NCI-H82 (cell line): ENCODE measurements at regions not wholly inside any gene's neighbourhood (a gene's known extent, or its start where the extent isn't known, plus 50 kb on each side); places are given as distances from the start of the nearest gene placed in this dataset.

Experiments
- DNase-seq: peaks from one replicate; lab custom pipeline; 2025; lab: John Stamatoyannopoulos, UW

DNA sequence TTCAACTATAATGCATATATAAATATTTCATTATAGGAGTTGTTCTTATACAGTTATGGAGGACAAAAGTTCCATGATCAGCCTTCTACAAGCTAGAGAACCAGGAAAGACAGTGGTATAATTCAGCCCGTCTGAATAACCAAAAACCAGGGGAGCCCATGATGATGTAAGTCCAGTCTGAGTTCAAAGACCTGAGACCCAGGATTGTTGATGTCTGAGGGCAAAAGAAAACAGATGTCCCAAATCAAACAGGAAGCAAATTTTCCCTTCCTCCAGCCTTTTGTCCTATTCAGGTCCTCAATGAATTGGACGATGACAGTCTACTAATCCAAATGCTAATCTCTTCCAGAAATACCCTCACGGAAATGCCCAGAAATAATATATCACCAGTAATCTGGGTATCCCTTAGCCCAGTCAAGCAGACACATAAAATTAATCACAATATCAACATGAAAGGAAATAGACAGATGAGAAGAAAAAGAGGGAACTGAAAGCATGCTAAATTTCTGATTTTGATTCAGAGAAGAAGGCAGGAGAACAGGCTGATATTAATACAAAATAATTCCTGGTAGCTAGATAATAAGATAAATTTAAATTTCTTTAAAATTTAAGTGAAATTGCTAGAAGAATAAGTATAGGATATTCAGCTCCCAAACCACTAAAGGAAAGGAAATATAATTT lies 255.6 kb upstream of the CTAGE1 start:
- no peak for DNase-seq

DNA sequence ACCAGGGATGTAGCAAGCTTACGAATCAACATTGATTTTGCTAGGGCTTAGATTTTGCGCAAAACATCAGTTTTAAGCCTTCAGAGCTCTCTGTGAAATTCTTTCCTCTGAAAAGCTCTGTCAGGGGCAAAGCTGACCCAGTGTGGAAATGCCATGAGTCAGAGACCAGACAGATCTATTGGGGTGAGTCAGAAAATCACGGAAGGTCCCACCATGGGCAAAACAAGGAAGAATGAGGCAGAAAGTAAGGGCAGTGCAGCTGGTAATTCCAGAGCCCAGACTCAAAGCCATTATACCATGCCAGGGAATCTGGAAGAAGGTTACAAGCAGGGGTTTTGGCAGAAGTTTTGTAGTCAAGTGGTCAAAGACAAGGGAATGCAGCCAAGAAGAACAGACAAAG lies 256.6 kb upstream of the CTAGE1 start:
- DNase-seq: no peak

DNA sequence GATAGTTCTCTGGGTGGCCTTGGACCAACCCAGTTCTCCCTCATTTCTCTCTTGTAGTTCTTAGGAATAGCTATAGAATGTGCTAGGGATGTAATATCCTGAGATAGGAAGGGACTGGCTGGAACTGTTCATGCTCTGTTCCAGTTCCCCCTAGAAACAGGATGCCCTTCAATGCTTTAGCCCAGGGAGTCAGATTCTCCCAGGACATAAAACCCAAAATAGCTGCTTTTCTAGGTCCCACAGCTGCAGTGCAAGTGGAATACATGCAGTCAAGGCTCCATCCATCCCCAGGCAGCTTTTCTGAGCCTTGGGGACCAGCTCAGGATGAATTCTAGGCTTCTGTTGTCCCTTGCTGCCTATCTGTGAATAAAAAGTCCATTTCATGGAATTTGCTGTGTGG lies 257.3 kb upstream of the CTAGE1 start:
- DNase-seq: no peak

DNA sequence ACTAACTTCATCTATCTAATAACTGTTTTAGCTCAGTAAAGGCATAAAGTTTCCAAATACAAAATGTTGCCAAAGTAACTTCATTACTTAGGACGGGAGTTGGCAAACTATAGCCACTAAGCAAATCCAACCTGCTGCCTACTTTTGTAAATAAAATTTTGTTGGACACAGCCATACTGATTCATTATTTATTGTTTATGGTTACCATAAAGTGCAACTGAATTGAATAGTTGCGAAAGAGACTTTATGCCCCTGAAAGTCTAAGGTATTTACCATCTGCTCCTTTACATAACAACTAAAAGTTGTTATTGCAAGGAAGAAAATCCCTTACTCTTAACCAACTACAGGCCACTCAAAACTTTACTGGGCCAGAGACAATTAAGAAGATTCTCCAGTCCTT lies 256.7 kb upstream of the RBBP8 start:
- no peak for DNase-seq

DNA sequence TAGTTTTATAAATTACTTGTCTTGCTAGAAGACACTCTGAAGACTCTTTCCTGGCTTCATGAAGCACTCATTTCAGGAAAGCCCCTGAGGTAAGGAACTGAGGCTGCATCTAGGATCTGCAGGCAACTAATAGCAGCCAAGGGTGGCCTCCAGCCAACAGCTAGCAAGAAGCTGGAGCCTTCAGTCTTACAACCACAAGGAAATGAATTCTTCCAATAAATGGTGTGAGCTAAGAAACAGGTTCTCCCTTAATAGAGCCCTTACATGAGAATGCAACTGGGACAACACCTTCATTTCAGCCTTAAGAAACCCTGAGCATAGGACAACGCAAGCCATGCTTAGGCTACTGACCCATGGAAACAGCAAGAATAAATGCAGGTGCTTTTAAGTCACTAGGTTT lies 254.6 kb upstream of the RBBP8 start:
- DNase-seq: no peak

DNA sequence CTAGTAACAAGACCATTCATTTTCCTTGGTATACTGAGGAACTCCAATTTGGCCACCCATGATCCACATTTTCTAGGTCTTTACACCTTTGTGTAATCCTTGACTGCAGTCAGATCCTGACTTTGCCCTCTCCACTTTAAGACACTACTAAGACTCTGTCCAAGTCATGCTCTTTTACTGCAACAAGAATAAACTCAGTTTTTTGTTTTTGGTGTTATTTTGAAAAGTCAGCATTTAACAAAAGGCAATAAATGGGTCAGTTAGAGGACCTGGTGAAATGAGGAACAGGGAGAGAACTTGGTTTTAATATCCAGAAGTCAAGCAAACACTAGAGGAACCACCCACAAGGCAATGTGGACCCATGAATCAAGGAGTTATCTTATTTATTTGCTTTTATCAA lies 252.2 kb upstream of the RBBP8 start:
- no peak for DNase-seq

DNA sequence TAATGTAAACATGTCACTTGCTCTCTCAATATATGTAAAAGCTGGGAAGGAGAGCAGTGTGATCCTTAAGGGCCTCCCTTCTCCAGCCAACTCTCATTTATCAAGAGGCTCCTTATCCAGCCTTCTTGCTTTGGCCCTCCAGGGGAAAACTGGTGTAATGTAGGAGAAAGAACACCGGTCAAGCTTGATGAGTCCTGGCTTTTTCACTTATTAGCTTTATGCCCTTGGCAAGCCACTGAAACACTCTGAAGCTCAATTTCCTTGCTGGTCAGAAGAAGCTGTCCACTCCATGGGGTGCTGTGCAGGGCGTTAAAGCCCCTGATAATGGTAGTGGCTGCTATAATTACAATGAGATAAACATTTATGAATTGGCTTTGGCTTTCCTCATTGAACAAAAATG lies 251.2 kb upstream of the RBBP8 start:
- DNase-seq: no peak

DNA sequence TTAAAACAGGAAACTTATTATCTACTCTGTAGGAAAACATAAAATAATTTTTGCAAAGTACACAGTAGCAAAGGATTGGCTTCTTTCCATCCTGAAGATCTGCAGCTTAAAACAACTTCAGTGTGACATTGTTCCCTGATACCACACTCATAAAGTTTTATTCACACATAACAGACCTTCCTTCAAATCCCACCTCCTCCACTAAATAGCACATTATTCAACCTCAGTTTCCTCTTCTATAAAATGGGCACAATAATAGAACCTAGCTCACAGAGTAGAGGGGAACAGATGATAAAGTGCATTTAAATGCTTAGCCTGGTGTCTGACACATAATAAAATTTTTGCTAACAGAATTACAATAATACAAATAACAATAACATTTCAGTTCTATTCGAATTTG lies 250.4 kb upstream of the RBBP8 start:
- no peak for DNase-seq

DNA sequence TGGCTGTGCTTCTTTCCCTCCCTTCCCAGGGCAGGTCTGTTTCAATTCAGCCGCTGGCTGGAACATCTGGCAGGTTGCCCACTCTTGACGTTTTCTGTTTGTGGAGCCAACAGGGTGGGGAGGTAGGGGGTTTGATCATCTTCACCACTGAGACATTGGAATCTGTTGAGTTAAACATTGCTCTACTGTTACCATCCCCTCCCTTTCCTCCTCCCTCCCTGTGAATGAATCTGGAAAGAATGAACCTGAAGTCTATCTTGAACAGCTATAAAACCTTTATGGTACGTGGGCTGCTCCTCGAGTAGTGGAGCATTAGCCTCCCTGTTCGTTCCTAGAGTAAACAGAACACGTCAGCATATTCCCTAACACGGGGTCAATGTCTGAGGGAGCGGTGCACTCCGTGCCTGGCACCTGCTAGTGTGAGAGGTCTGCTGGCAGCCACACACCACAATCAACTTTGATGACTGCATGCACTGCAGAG lies 249.9 kb upstream of the RBBP8 start:
- no peak for DNase-seq

DNA sequence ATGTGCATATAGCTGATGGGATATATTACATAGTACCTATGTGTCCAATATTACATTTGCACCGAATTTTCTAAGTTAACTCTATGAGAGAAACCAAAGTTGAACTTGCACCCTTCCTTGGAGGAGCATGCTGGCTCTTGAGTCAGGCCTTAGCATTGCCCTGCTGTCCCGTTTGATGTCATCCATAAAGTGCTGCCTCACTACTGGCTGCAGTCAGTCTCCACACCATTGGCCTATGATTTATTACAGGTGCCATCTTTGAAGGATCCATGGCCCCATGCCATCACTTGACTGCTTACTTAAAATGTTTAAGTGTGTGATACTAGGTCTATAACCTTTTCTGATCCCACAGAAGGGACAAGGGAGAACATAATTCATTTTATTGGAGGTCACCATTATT lies 249.3 kb upstream of the RBBP8 start:
- DNase-seq: no peak

DNA sequence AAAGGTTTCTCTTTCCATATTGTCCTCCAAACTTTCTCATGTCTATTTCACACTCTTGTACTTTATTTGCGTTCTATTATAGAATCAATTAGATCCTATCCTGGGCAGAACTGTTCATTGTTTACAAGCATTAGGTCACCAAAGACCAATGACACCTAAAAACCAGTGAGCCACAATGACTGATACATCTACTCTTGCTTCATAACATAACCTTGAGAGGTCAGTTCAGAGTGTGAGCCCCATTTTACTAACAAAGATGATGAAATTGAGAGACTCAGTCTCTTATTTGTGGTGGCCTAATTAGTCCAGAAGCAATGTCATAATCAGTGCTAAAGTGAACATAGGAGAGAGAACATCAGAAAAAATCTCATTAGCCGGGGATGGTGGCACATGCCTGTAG lies 248.9 kb upstream of the RBBP8 start:
- DNase-seq: no peak

DNA sequence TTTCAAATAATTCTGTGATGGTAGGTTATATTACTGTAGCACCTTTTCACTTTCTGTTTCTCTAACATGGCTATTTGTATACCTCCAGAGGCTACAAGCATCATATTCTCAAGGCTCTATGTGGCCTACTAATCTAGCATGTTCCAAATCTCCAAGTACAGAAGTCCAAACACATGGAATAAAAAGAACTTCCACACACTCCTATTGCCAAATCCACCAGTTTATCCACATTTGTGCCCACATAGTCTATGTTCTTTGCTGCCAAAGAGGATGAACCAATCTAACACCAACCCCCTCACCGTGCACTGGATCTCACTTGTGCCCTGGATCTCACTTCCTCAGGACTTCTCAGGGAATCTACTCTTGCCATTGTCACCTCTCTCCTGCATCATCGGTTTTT lies 247.3 kb upstream of the RBBP8 start:
- DNase-seq: no peak

DNA sequence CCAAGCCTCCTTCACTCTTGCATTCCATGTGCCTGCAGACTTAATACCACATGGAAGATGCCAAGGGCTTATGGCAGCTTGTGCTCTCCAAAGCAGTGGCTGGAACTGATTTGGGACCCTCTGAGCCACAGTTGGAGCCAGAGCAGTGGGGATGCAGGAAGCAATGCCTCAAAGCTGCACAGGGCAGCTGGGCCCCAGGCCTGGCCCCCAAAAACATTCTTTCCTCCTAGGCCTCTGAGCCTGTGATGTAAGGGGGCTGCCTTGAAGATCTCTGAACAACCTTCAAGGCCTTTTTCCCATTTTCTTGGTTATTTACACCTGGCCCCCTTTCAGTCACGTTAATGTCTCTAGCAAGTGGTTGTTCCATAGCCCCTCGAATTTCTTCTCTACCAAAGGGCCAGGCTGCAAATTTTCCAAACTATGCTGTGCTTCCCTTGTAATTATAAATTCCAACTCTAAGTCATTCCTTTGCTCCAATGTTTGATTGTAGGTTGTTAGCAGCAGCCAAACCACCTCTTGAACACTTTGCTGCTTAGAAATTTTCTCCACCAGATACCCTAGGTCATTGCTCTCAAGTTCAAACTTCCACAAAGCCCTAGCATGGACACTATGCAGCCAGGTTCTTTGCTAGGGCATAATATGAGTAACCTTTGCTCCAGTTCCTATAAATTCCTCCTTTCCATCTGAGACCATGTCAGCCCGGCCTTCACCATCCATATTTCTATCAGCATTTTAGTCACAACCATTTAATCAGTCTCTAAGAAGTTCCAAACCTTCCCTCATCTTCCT lies 245.0 kb upstream of the RBBP8 start:
- no peak for DNase-seq

DNA sequence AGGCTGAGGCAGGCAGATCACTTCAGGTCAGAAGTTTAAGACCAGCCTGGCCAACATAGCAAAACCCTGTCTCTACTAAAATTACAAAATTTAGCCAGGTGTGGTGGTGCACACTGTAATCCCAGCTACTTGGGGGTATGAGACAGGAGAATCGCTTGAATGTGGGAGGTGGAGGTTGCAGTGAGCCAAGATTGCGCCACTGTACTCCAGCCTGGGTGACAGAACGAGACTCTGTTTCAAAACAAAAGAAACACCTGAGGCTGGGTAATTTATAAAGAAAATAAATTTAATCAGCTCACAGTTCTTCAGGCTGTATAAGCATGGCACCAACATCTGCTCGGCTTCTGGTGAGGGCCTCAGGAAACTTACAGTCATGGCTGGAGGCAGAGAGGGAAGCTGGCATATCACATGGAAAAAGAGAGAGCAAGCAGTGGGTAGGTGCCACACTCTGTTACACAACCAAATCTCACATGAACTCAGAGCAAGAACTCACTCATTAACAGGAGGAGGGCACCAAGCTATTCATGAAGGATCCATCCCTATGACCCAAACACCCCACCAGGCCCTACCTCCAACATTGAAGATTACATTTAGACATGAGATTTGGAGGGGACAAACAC lies 244.1 kb upstream of the RBBP8 start:
- DNase-seq: no peak

DNA sequence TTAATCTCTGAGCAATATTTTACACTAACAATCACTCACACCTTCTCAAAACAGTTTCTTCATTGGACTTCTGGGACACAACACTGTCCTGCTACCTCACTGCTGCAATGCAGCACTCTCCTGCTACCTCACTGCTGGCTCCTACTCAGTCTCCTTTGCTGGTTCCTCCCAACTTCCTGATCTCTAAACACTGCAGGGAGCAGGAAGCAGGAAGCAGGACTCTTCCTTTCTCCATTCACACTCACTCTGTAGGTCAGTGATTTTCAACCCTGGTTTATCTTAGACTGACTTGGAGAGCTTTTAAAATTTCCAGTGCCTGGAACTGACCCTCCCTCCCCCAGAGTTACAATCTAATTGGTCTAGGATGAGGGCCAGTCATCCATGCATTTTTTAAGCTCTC lies 243.4 kb upstream of the RBBP8 start:
- no peak for DNase-seq

DNA sequence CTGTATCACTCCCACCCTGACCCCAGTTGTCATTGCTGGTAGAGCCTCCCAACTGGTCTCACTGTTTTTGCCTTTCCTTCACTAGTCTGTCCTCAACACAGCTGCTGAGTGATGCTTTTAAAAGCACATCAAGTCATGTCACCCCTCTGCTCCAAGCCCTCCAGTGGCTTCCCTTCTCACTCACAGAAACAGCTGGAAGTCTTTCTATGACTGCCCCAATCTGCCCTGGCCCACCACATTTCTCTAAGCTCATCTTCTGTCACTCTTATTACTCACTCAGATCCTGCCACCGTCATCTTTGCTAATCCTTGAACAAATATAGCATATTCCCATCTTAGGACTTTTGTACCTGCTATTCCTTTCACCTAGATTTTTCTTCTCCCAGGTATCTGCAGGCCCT lies 242.6 kb upstream of the RBBP8 start:
- DNase-seq: no peak

DNA sequence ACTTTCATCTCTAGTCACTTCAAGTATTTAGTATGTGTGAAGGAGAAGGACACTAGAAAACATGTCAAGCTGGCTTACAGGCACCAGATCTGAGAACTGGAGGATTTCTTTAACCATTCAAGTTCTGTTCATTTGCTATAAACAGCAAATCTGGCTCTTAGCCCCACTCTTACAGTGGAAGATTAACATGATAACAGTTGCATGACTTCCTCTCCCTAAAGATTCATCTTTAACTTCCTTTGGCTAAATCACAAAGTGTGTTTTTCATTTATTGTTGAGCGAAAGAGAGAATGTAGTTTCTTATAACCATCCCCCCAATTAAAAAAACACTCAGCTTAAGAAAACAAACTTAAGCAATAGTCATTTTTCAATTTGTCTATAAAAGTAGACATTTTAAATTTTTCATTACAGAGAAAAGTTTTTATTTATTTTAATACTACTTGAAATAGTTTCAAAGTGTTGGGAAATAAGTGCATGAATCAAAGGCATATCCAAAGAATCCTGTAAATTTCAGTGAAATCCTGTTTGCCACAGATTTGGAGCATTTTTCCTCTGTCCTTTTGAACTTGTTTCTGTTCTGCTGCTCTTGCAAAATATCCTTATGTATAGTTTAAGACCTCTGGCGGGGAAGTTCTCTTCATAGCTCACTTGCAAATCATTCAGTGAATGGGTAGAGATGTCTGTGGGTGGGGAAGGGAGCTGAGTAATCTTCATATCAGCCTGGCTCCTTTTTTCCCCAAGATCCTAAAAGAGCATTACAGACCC lies 241.0 kb upstream of the RBBP8 start:
- no peak for DNase-seq

DNA sequence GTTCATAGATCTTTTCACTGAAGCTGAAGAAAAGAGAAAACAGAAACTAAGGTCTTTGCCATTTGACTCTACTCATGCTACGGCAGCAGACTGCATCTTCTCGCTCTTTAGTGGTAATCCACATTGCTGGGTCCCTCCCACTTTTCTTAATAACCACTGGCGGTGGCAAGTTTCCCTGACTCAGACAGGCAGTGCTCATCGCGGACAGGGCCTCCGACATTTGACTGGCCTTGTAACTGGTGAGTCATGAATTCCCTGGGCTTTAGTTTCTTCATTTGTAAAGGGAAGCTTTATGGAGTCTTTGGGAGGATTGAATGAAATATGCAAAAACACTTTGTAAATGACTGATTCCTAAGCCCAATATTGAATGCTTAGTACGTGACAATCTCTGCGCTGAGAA lies 238.2 kb upstream of the RBBP8 start:
- no peak for DNase-seq

DNA sequence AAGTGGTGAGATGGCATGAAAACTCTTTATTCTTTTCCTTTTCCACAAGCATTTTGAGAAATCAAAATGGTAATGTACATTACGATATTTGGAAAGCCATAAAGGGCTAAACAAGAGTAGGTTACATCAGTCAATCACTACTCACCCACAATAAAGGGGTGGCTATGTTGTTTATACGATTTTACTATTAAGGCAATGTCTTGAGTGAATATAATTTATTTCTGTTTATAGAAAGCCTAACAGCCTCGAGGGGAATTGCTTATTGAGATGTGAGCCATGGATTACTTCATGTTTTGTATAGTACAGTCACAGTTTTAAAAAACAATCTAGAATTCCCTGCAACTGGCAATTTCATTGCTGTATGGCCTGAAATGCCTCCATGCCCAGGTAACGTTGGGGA lies 237.5 kb upstream of the RBBP8 start:
- no peak for DNase-seq

DNA sequence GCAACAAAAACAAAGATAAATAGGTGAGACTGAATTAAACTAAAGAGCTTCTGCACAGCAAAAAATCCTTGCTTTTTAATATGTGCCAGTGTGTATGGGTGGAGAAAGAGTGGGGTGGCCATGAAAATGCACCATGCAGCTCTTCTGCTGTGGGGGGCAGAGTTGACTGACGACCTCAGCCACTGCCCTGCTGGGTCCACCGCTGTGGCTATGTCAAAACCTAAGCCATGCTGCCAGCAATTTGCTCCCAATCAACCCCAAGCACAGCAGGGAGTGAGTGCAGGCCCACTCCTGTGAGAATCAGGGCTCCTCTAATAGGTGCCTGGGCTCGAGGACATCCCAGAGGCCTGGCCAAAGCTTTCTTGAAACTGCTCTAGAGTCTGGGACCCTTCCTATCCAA lies 235.6 kb upstream of the RBBP8 start:
- DNase-seq: no peak

DNA sequence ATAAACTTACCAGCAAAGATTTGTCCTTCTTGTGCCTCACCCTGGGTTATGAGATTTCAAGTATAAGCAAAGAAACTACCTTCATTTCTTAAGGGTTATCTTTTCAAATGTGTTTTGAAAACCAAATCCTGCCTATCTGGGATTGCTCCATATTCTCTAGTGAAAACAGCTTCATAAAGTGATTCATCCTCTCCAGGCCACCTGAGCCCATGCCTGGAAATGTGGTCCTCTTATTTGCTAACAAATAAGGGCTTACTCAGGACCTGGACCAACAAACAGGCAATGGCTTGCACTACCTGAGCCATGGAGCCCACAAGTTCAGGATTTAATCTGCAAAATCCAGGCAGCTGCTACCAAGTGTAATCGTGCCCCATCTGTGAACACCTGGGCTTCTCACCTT lies 234.4 kb upstream of the RBBP8 start:
- no peak for DNase-seq

DNA sequence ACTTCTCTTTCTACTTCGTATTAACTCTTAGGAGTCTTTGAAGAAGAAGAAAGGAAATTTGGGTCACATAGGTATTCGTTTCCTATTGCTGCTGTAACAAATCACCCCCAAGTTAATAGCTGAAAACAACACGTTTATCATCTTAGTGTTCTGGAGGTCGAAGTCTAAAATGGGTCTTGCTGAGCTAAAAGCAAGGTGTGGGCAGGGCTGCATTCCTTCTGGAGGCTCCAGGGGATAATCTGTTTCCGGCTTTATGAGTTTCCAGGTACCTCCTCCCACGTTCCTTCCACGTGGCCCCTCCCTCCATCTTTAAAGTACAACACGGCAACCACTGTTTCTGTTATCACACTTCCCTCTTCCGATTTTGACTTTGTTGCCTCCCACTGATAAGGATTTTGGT lies 233.5 kb upstream of the RBBP8 start:
- DNase-seq: peak; percentile 10

DNA sequence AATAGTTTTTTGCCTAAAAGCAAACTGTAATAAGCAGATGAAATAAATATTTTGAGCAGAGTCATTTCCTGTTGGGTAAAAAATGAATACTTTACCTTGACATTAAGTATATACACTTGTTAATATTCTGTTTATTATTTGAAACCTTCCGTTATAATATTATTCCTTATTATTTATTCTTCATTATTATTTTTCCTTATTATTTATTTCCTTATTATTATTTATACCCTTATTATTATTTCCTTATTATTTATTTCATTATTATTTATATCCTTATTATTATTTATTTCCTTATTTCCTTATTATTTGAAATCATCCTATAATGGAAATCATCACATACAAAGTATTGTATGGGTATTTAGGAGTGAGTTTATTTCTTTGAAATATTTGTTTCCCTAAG lies 232.2 kb upstream of the RBBP8 start:
- no peak for DNase-seq
